Activated CD4-positive, alpha-beta memory T cell treated with anti-CD3 and anti-CD28 coated beads for 36 hours (primary cell): ENCODE measurements at regions not wholly inside any gene's neighbourhood (a gene's known extent, or its start where the extent isn't known, plus 50 kb on each side); places are given as distances from the start of the nearest gene placed in this dataset.

Source experiments
- CTCF ChIA-PET: fragments of 350-600 bp; sonication (Branson Sonifier 250); formaldehyde crosslinking; loops from one replicate; lab custom pipeline; 2021; ENCODE audit warnings: antibody characterized with exemption, inconsistent platforms; lab: Charles Lee
- POLR2A ChIA-PET: fragments of 350-600 bp; sonication (Branson Sonifier 250); formaldehyde crosslinking; loops from one replicate; lab custom pipeline; 2021; ENCODE audit warnings: antibody characterized with exemption; lab: Charles Lee
- DNase-seq: peaks from one replicate; pipeline ENCODE4 v3.0.0-alpha.2; 2020
- H3K27ac Mint-ChIP-seq: one replicate; pipeline ENCODE4 v1.8.0; 2021; ENCODE audit warnings: mixed read lengths
- H3K27me3 Mint-ChIP-seq: one replicate; pipeline ENCODE4 v1.8.0; 2021; ENCODE audit warnings: mixed read lengths
- H3K36me3 Mint-ChIP-seq: one replicate; pipeline ENCODE4 v1.8.0; 2021; ENCODE audit warnings: mixed read lengths
- H3K4me1 Mint-ChIP-seq: one replicate; pipeline ENCODE4 v1.8.0; 2021; ENCODE audit warnings: low read depth, mixed read lengths
- H3K4me3 Mint-ChIP-seq: one replicate; pipeline ENCODE4 v1.8.0; 2021; ENCODE audit warnings: mild to moderate bottlenecking, mixed read lengths
- H3K9me3 Mint-ChIP-seq: one replicate; pipeline ENCODE4 v1.8.0; 2021; ENCODE audit warnings: mixed read lengths
- intact Hi-C: fragments of 100-400 bp; cut with micrococcal nuclease; formaldehyde crosslinking; loops from one replicate; pipeline ENCODE4 v1.15.1; 2023

DNA sequence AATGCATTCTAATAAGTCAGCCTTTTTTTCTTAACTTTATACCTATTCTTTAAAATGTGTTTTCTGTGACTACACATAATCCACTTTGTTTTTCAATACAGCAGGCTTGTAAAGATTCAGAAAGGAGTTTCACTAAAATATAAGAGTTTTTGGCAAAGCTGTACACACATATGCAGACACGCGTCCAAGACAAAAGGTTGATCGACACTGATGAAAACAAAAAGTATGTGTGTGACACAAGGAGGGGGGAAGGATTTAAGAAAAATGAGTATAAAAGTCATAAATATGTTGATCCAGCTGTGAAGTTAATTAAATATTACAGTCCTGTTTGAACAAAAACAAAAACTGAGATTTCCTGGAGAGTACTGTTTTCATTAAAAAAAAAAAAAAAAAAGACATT is 294.5 kb upstream of the RARB start:
- no peaks in the 10 kb centered on the region for H3K36me3 Mint-ChIP-seq

DNA sequence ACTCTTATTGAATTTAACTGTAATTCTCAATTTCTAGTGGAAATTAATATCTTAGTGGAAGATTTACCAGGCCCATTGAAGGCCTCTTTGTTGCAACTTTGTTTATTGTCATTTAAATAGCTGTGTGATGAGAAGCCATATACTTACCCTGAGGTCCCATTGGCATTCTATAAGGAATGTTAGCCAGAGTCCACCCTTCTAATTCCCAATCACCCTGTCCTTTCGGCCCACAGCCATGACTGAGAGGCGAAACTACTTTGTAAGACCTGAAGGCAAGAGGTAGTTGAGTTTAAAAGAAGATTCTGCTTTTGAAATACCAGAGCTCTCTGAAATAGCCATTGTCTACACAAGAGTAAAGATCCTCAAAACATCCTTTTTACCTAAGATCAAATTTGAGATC is 290.5 kb upstream of the RARB start:
- intact Hi-C loops = no loop called here
- no peaks in the 10 kb centered on the region for H3K27me3 Mint-ChIP-seq
- no peaks in the 10 kb centered on the region for H3K36me3 Mint-ChIP-seq
- CTCF ChIA-PET = no interaction called here
- POLR2A ChIA-PET = no interaction called here
- H3K4me1 Mint-ChIP-seq = no peaks in the 10 kb centered on the region
- H3K27ac Mint-ChIP-seq = no peak overlapping the region
- peaks cover 3% of the 10 kb centered on the region for H3K9me3 Mint-ChIP-seq
- H3K4me3 Mint-ChIP-seq = no peak overlapping the region
- DNase-seq = no peak

More for the DNA sequence above, 294.5 kb upstream of the RARB start:
- H3K27me3 Mint-ChIP-seq = no peaks in the 10 kb centered on the region
- intact Hi-C loops = no loop called here
- H3K27ac Mint-ChIP-seq = no peak overlapping the region
- CTCF ChIA-PET = no interaction called here
- peaks cover 7% of the 10 kb centered on the region for H3K9me3 Mint-ChIP-seq
- H3K4me3 Mint-ChIP-seq = no peak overlapping the region
- POLR2A ChIA-PET = no interaction called here
- DNase-seq = no peak
- no peaks in the 10 kb centered on the region for H3K4me1 Mint-ChIP-seq

DNA sequence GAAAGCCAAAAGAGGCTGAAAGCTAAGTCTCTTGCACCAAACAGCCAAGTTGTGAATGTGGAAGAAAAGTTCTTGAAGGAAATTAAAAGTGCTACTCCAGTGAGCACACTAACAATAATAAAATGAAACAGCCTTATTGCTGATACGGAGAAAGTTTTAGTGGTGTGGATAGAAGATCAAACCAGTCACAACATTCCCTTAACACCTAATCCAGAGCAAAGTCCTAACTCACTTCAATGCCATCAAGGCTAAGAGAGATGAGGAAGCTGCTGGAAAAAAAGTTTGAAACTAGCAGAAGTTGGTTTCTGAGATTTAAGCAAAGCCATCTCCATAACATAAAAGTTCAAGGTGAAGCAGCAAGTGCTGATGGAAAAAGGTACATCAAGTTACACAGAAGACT is 288.8 kb upstream of the RARB start:
- ChIA-PET POLR2A (no interaction called here), CTCF (no interaction called here)
- Mint-ChIP-seq H3K4me1 (no peaks in the 10 kb centered on the region), H3K4me3 (no peak overlapping the region), H3K27ac (no peak overlapping the region), H3K9me3 (peaks cover 3% of the 10 kb centered on the region), H3K36me3 (no peaks in the 10 kb centered on the region), H3K27me3 (no peaks in the 10 kb centered on the region)
- intact Hi-C loops = no loop called here
- no peak for DNase-seq

DNA sequence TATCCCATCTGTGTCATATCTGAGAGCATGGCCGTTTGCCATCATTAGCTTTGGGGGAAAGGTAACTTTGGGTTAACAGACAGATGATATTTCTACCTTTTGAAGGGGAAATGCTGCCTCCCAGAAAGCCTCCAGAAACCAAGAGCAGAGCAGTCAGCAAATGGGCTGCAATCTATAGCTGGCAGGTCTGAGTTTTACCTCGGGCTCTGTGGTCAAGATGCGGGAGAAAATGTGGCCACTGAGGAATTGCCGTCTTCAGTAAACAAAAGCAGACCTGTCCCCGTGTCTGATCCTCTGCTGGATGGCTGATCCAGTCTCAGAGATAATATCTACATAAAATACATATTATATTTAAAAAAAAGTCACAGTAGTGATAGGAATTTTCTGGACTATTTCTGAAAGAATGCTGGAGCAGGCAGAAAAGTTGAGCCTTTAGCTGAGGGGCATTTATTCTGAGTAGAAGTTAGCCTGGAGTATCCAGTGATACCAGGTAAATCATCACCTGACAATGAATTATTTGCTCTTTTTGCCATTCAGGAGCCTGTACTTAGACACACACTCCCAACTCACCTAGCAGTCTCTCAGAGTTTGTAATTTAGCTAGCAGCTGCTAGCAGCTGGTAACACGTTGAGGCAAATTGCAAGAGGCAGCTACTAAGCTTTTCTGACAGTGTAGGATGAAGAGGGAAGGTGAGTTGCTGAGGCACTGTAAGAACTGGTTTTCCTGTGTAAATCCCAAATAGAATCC is 285.3 kb upstream of the RARB start:
- Mint-ChIP-seq H3K4me3 (no peak overlapping the region), H3K36me3 (no peaks in the 10 kb centered on the region), H3K27ac (no peak overlapping the region), H3K27me3 (no peaks in the 10 kb centered on the region), H3K9me3 (peaks cover 3% of the 10 kb centered on the region), H3K4me1 (no peaks in the 10 kb centered on the region)
- intact Hi-C loops = no loop called here
- ChIA-PET POLR2A (no interaction called here), CTCF (no interaction called here)
- DNase-seq = no peak

DNA sequence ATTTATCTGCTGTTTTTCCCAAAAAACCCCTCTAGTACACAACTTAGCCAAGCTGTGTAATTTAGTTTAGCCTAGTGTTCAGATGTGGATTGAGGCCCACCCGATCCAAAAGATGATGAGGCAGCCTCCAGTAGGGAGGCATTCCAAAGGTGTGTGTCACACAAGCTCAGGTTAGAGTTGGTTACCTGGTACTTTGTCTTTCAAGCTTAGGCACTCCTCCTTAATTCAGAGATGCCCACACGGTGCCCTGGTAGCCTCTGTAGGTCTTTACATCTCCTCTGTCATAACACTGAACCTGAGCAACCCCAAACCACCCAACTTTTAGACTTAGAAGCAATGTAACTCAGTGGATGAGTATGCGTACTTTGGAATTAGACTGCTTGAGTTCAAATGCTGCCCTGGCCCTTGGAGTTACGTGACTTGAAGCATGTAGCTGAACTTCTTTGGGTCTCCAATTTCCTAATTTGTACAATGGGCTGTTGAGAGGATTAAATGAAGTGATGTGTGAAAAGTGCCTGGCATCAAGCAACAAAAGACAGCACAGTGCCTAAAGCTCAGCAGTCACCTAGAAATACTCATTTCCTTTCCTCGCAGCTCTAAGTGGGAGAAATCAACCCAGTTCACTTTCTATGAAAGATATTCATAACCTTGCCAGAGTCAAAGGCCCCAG is 284.6 kb upstream of the RARB start:
- no peaks in the 10 kb centered on the region for H3K27me3 Mint-ChIP-seq
- H3K27ac Mint-ChIP-seq = no peak overlapping the region
- intact Hi-C loops = no loop called here
- H3K36me3 Mint-ChIP-seq = no peaks in the 10 kb centered on the region
- CTCF ChIA-PET = no interaction called here
- no peaks in the 10 kb centered on the region for H3K4me1 Mint-ChIP-seq
- no peak for DNase-seq
- POLR2A ChIA-PET = no interaction called here
- H3K4me3 Mint-ChIP-seq = no peak overlapping the region
- H3K9me3 Mint-ChIP-seq = peaks cover 3% of the 10 kb centered on the region

DNA sequence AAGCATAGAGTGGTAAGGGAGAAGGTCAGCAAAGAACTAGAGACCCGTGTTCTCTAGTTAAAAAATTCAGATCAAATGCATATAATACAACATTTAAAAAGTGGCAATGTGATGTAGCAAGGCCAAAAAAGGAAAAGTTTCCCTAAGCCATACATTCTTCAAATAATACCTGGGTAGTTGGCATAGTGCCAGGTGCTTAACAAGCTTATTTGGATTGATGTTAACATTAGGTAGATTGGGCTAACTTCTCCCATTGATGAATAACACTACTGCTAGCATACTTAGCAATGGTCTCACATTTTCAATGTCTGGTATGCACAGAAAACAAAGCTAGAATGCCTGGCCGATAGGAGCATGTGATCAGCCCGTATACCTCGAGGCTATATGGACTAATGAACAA is 283.6 kb upstream of the RARB start:
- H3K27ac Mint-ChIP-seq = no peak overlapping the region
- H3K4me3 Mint-ChIP-seq = no peak overlapping the region
- POLR2A ChIA-PET = no interaction called here
- no peaks in the 10 kb centered on the region for H3K4me1 Mint-ChIP-seq
- no peak for DNase-seq
- CTCF ChIA-PET = no interaction called here
- intact Hi-C loops = no loop called here
- H3K27me3 Mint-ChIP-seq = no peaks in the 10 kb centered on the region
- no peaks in the 10 kb centered on the region for H3K36me3 Mint-ChIP-seq
- peaks cover 3% of the 10 kb centered on the region for H3K9me3 Mint-ChIP-seq

DNA sequence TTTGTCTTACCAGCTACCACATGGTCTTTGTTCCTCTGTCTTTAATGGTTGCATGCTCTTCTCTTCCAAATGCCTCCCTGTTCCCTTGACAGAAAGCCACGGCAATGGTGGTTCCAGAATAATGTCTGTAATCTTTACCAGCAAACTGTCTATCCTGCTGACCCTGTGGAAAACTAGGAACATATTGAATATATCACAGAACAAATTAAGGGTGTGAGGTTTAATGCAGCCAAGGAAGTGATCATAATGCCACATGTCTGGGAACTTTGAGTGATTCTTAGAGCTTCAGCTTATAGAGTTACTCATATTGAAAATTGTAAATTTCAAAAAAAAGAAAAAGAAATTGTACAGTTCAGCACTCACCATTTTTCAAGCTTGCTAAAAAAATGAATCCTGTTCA is 282.9 kb upstream of the RARB start:
- DNase-seq = no peak
- H3K4me3 Mint-ChIP-seq = no peak overlapping the region
- no peak overlapping the region for H3K27ac Mint-ChIP-seq
- no peaks in the 10 kb centered on the region for H3K4me1 Mint-ChIP-seq
- H3K36me3 Mint-ChIP-seq = no peaks in the 10 kb centered on the region
- H3K27me3 Mint-ChIP-seq = no peaks in the 10 kb centered on the region
- intact Hi-C loops = no loop called here
- ChIA-PET CTCF (no interaction called here), POLR2A (no interaction called here)
- H3K9me3 Mint-ChIP-seq = peaks cover 5% of the 10 kb centered on the region

DNA sequence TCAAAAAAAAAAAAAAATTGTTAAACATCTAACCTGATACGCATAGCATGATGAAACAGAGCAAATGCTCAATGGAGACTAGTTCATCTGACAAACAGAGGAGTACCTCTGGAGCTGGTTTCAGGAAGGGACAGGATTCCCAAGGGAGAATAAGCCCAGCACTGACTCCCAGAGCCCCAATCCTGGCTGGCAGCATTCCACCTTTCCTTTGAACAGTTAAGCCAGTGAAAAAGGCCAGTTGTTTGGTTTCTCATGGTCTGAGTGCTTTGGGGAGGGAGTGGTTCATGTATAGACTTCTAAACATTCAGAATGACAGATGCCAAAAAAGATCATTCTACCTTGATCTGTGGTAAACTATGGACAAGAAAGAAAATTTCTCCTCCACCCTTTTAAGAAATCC is 277.9 kb upstream of the RARB start:
- POLR2A ChIA-PET = no interaction called here
- CTCF ChIA-PET = no interaction called here
- H3K9me3 Mint-ChIP-seq = peaks cover 13% of the 10 kb centered on the region
- no peak overlapping the region for H3K27ac Mint-ChIP-seq
- no peak for DNase-seq
- H3K4me1 Mint-ChIP-seq = no peaks in the 10 kb centered on the region
- no peaks in the 10 kb centered on the region for H3K36me3 Mint-ChIP-seq
- H3K4me3 Mint-ChIP-seq = no peak overlapping the region
- no peaks in the 10 kb centered on the region for H3K27me3 Mint-ChIP-seq
- intact Hi-C loops = no loop called here

DNA sequence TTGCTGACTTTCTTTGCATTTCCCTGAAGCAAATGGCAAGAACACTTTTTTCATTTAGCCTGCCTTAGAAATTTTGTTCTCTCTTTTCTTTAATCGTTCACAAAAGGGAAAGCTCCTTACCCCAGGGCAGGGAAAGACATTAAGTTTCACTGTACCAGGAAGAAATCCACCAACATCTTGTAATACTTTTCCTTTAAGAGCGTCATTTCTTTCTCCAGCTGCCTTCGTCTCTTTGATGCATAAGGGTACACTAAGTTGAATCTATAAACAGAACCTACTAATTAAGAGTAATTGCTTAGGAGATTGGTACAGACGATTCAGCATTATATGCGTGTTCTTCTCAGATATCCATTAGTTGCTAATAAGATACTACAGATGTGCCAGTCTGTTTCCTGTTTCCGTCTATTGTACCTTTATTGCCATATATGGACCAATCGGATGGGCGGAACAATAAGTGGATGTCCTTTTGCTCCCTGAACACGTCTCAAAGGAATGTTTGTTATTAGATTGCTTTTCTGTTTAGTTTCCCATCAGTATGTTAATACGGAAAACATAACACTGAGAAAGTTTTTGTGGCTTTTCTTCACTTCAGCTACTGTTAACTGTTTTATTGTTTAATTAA is 276.7 kb upstream of the RARB start:
- intact Hi-C loops = no loop called here

DNA sequence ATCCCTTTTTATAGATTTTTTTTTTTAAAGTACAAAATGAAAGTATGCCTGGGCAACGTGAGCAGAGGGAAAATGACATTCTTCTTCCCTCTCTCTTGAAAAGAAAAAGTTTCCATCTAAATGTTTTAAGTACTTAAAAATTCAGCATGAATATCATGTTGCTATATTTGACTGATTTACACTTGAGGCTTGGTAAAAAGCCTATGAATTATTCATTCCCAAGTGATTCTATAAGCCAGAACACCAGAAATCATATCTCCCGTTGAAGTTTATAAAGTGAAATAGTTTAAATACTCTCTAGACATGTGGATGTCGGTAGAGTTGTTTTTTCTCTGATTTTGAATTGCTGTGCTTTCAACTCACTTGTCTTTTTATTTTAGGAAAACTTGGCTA is 276.2 kb upstream of the RARB start:
- intact Hi-C loops = no loop called here
- Mint-ChIP-seq H3K4me1 (no peaks in the 10 kb centered on the region), H3K9me3 (peaks cover 13% of the 10 kb centered on the region), H3K27me3 (no peaks in the 10 kb centered on the region), H3K4me3 (no peak overlapping the region), H3K36me3 (no peaks in the 10 kb centered on the region), H3K27ac (no peak overlapping the region)
- DNase-seq = no peak
- CTCF ChIA-PET = no interaction called here
- POLR2A ChIA-PET = no interaction called here

More for the DNA sequence above, 276.7 kb upstream of the RARB start:
- POLR2A ChIA-PET = no interaction called here
- Mint-ChIP-seq H3K36me3 (no peaks in the 10 kb centered on the region), H3K27me3 (no peaks in the 10 kb centered on the region), H3K27ac (no peak overlapping the region), H3K4me1 (no peaks in the 10 kb centered on the region), H3K9me3 (peaks cover 13% of the 10 kb centered on the region), H3K4me3 (no peak overlapping the region)
- no peak for DNase-seq
- CTCF ChIA-PET = no interaction called here

DNA sequence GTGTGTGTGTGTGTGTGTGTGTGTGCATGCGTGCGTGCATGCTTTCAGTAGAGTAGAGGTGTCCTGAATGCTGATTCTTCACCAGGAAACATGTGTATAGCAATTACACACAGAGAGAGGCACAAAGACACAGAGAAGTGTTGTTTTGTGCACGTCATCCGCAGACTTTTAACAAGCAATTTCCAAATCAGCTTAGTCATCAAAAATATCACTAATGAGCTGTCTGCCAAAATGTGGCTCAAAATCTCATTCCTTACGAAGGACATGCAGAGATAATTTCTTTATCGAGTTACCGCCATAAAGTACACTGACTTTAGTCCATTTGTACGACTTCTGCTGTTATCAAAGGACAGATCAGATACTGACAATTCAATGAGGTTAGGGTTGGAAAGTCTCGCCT is 274.9 kb upstream of the RARB start:
- peaks cover 13% of the 10 kb centered on the region for H3K9me3 Mint-ChIP-seq
- DNase-seq = no peak
- ChIA-PET POLR2A (no interaction called here), CTCF (no interaction called here)
- no peaks in the 10 kb centered on the region for H3K36me3 Mint-ChIP-seq
- H3K4me3 Mint-ChIP-seq = no peak overlapping the region
- intact Hi-C loops = no loop called here
- no peak overlapping the region for H3K27ac Mint-ChIP-seq
- H3K4me1 Mint-ChIP-seq = no peaks in the 10 kb centered on the region
- no peaks in the 10 kb centered on the region for H3K27me3 Mint-ChIP-seq

DNA sequence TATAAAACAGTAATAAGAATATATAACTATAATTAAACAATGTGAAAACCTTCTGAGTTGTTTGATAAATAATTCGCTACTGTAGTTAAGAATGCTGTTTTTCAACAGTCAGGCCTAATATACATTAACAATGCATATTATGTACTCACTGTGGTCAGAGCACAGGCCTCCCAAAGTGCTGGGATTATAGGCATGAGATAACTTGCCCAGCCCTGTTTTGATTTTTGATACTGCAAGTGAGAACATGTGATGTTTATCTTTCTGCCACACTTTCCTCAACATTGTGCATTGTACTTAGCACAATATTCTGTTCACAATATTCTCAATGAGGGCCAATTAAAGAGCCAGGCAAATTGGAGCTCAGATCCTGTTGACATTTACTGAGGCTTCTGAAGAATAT is 274.5 kb upstream of the RARB start:
- CTCF ChIA-PET = no interaction called here
- no peak for DNase-seq
- no peaks in the 10 kb centered on the region for H3K4me1 Mint-ChIP-seq
- intact Hi-C loops = no loop called here
- no peaks in the 10 kb centered on the region for H3K36me3 Mint-ChIP-seq
- no peaks in the 10 kb centered on the region for H3K27me3 Mint-ChIP-seq
- H3K27ac Mint-ChIP-seq = no peak overlapping the region
- peaks cover 13% of the 10 kb centered on the region for H3K9me3 Mint-ChIP-seq
- H3K4me3 Mint-ChIP-seq = no peak overlapping the region
- POLR2A ChIA-PET = no interaction called here
